NOMO-1 treated with DMSO at 0.1 percent for 48 hours (cell line): ENCODE measurements at regions not wholly inside any gene's neighbourhood (a gene's known extent, or its start where the extent isn't known, plus 50 kb on each side); places are given as distances from the start of the nearest gene placed in this dataset.

Experiments
- DNase-seq: peaks from one replicate; lab custom pipeline; 2025; ENCODE audit not compliant: unreplicated experiment; lab: John Stamatoyannopoulos, UW

DNA sequence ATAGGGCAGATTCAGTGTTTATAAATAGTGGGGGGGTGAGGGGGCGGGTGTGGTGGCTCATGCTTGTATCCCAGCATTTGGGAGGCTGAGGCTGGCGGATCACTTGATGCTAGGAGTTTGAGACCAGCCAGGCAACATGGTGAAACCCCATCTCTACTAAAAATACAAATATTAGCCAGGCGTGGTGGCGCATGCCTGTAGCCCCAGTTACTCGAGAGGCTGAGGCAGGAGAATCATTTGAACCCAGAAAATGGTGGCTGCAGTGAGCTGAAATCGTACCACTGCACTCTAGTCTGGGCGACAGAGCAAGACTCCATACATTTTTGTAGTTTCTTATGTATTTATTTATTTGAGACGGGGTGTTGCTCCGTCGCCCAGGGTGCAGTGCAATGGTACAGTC lies 109.0 kb upstream of the ZNF217 start:
- no peak for DNase-seq

DNA sequence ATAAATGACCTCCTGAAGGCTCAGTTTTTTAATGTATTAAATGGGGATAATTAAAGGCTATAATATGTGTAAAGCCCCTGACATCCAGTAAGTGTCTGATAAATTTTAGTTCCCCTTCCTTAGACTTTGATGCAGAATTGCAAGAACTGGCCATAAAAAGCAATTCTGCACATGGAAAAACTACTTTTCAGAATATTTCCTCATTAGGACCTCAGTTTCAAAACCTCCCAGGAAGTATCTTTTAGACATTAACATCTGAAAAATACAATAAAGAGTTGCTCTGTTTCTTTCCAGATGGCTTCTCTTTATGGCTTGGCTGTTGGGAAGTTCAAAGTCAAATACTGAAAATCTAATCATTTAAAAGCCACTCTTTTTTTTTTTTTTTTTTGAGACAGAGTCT lies 106.3 kb upstream of the ZNF217 start:
- DNase-seq = peak; percentile 67

DNA sequence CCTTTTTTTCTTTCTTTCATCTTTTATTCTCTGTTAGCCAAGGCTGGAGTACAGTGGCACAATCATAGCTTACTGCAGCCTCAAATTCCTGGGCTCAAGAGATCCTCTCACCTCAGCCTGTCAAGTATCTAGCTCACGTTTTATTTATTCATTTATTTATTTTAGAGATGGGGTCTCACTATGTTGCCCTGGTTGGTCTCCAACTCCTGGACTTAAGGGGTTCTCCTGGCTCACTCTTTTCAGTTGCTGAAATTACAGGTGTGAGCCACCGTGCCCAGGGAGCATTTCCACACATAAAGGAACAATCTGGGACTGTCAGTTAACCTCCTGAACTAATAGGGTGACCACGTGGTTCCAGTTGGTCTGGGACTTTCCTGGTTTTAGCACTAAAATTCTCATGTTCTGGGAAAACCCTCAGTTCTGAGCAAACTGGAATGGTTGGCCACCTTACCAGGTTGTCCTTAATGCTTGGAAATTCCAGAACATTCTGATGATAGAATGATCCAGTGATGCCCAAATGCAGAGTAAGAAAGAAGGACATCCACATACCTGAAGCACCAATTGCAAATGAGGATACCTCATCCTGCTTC lies 105.5 kb upstream of the ZNF217 start:
- DNase-seq = no peak

GRCh38 chr20:53698371-53698978 lies 104.8 kb upstream of the ZNF217 start:
- DNase-seq = peak; percentile 70

- DNase-seq = no peak
These were observed 102.3 kb upstream of the ZNF217 start for GRCh38 chr20:53695797-53696527.

GRCh38 chr20:53693262-53693871 lies 99.7 kb upstream of the ZNF217 start:
- no peak for DNase-seq

GRCh38 chr20:53692465-53693067 lies 98.9 kb upstream of the ZNF217 start:
- peak; percentile 86 for DNase-seq

GRCh38 chr20:53691811-53692192 lies 98.2 kb upstream of the ZNF217 start:
- no peak for DNase-seq

- no peak for DNase-seq
These were observed 97.6 kb upstream of the ZNF217 start for GRCh38 chr20:53691060-53691810.

DNA sequence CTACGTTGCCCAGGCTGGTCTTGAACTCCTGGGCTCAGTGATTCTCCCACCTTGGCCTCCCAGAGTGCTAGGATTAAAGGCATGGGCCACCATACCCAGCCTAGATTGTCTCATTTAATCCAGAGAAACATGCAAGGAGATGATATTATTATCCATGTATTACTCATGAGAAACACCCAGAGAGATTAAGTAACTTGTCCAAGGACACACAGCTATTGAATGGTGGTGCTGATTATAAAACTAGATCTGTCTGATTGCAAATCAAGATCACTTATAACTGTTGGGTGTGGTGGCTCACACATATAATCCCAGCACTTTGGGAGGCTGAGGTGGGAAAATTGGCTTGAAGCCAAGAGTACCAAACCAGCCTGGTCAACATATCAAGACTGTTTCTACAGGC lies 94.4 kb upstream of the ZNF217 start:
- DNase-seq = no peak

- DNase-seq = no peak
These were observed 91.5 kb upstream of the ZNF217 start for GRCh38 chr20:53685070-53685595.

GRCh38 chr20:53683506-53683905 lies 89.9 kb upstream of the ZNF217 start:
- no peak for DNase-seq

- DNase-seq = no peak
These were observed 87.9 kb upstream of the ZNF217 start for GRCh38 chr20:53681352-53682212.

GRCh38 chr20:53679597-53680309 lies 86.1 kb upstream of the ZNF217 start:
- DNase-seq = no peak

GRCh38 chr20:53678990-53679596 lies 85.5 kb upstream of the ZNF217 start:
- DNase-seq = no peak

DNA sequence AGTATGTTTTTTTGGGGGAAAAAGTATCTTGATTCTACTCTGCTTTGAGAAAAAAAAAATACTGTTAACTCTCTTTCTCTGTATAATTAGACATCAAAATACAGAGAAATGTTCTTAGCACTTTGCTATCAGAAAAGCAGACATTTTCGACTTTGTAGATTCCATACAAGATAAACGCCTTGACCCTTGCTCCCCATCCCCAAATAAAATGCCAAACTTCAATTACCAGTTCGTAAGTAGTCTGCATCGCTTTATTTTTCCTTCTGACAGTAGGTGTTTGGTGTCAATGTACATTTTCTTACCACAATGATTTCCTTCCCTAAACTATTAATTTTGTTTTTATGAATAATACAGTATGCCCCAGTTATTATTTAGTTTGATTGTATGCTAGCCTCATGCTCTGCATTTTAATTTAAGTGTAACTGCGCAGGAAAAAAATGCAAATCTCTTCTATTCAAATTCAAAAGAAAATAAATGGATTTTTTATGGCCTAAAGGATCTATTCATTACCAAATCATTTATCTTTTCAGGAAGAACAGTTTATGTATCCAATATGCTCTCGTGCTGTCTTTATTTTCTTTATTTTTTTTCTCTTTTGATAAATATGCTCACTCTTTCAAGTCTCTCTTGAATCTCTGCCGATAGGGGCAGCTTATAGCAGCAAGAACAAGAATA lies 84.8 kb upstream of the ZNF217 start:
- DNase-seq = no peak

GRCh38 chr20:53677447-53678314 lies 84.0 kb upstream of the ZNF217 start:
- peak; percentile 92 for DNase-seq
